ENCODE measurements at regions not wholly inside any gene's neighbourhood (a gene's known extent, or its start where the extent isn't known, plus 50 kb on each side); places are given as distances from the start of the nearest gene placed in this dataset.
"Not testable (repeated sequence)": the region's sequence is repeated elsewhere in the genome, so short reads cannot be mapped to it uniquely, and the experiment has no call there.

GRCh38 chr4:74505355-74505978 lies 60.5 kb downstream of the AREG start:
- WGBS, 2 donors = 42 to 58% methylated on average over 5 of the region's 5 CpGs
- H3K4me1 ChIP-seq; H3K9me3 ChIP-seq; H3K4me3 ChIP-seq; H3K36me3 ChIP-seq; H3K27me3 ChIP-seq; DNase-seq (ENCODE audit: low spot score in 2 of 2); H3K27ac ChIP-seq: not testable (repeated sequence)

- not testable (repeated sequence) for H3K4me1 ChIP-seq; H3K27me3 ChIP-seq; H3K36me3 ChIP-seq; H3K4me3 ChIP-seq; H3K27ac ChIP-seq; DNase-seq (ENCODE audit: low spot score in 2 of 2); H3K9me3 ChIP-seq
- 48 to 63% methylated on average over 3 of the region's 3 CpGs for WGBS, 2 donors
These were observed 64.4 kb downstream of the AREG start for GRCh38 chr4:74509363-74509762.

GRCh38 chr4:74516303-74516702 lies 71.4 kb downstream of the AREG start:
- TF ChIP-seq CTCF (IDR thresholded peaks at IDR 0.05) (no peak), EP300 (IDR thresholded peaks at IDR 0.05) (no peak), POLR2A (IDR thresholded peaks at IDR 0.05) (no peak)
- no peaks in the 10 kb centered on the region for H3K9me3 ChIP-seq
- no peaks in the 10 kb centered on the region for H3K36me3 ChIP-seq
- H3K27ac ChIP-seq = no peak overlapping the region
- H3K4me1 ChIP-seq = no peaks in the 10 kb centered on the region
- DNase-seq (ENCODE audit: low spot score in 2 of 2) = no peak
- H3K27me3 ChIP-seq = no peaks in the 10 kb centered on the region
- H3K4me3 ChIP-seq = no peak overlapping the region

- no peaks in the 10 kb centered on the region for H3K9me3 ChIP-seq
- WGBS, 2 donors = 96 to 97% methylated on average over 4 of the region's 4 CpGs
- DNase-seq (ENCODE audit: low spot score in 2 of 2) = no peak
- H3K36me3 ChIP-seq = no peaks in the 10 kb centered on the region
- no peak overlapping the region for H3K27ac ChIP-seq
- no peak overlapping the region for H3K4me3 ChIP-seq
- H3K27me3 ChIP-seq = no peaks in the 10 kb centered on the region
- TF ChIP-seq CTCF (IDR thresholded peaks at IDR 0.05) = no peak
- no peak for TF ChIP-seq EP300 (IDR thresholded peaks at IDR 0.05)
- TF ChIP-seq POLR2A (IDR thresholded peaks at IDR 0.05) = no peak
- no peaks in the 10 kb centered on the region for H3K4me1 ChIP-seq
These were observed 73.1 kb downstream of the AREG start for GRCh38 chr4:74517996-74518395.

GRCh38 chr4:74522251-74522991 lies 77.5 kb downstream of the AREG start:
- 69 to 77% methylated on average over 3 of the region's 3 CpGs for WGBS, 2 donors

More at GRCh38 chr4:74522251-74522991, 77.5 kb downstream of the AREG start:
- TF ChIP-seq POLR2A (IDR thresholded peaks at IDR 0.05) = no peak
- no peak for TF ChIP-seq CTCF (IDR thresholded peaks at IDR 0.05)
- no peak for TF ChIP-seq EP300 (IDR thresholded peaks at IDR 0.05)
- H3K9me3 ChIP-seq = no peaks in the 10 kb centered on the region
- no peak overlapping the region for H3K27ac ChIP-seq
- no peak for DNase-seq (ENCODE audit: low spot score in 2 of 2)
- no peaks in the 10 kb centered on the region for H3K27me3 ChIP-seq
- H3K4me1 ChIP-seq = no peaks in the 10 kb centered on the region
- no peak overlapping the region for H3K4me3 ChIP-seq
- H3K36me3 ChIP-seq = no peaks in the 10 kb centered on the region
